Breast epithelium (tissue), 4 donors: ENCODE measurements at regions not wholly inside any gene's neighbourhood (a gene's known extent, or its start where the extent isn't known, plus 50 kb on each side); places are given as distances from the start of the nearest gene placed in this dataset.

Experiments used
- DNase-seq, 2 donors: peaks; one replicate each; pipeline ENCODE4 v3.0.0-alpha.2; 2019; ENCODE audit warnings: low spot score in 2 of 2
- H3K27ac ChIP-seq, 2 donors: fragments of 200-600 bp; sonication (generic) in 1 of 2; one replicate each; pipeline ENCODE4 v1.5.1; 2016 to 2019; ENCODE audit warnings: mild to moderate bottlenecking in 1 of 2
- H3K27me3 ChIP-seq, 2 donors: fragments of 200-600 bp; sonication (generic) in 1 of 2; one replicate each; pipeline versions ENCODE4 v1.5.1 to v1.6.0; 2017 to 2019; ENCODE audit warnings: control low read depth in 1 of 2, mild to moderate bottlenecking in 1 of 2
- H3K36me3 ChIP-seq: fragments of 200-600 bp; one replicate; pipeline ENCODE4 v1.5.1; 2019
- H3K4me1 ChIP-seq, 2 donors: fragments of 200-600 bp; sonication (generic); one replicate each; pipeline ENCODE4 v1.5.1; 2016 to 2019; ENCODE audit warnings: control low read depth in 1 of 2
- H3K4me3 ChIP-seq, 3 donors: fragments of 200-600 bp; sonication (generic); 1 replicate in 2 of 3; 2 replicates in 1 of 3; pipeline ENCODE4 v1.5.1; 2016 to 2019; ENCODE audit warnings: mild to moderate bottlenecking in 3 of 3, moderate library complexity in 2 of 3
- H3K9me3 ChIP-seq, 2 donors: fragments of 200-600 bp; sonication (generic) in 1 of 2; one replicate each; pipeline ENCODE4 v1.5.1; 2016 to 2019; ENCODE audit warnings: control low read depth in 1 of 2
- CTCF ChIP-seq, 3 donors: fragments of 450-650 bp; IDR thresholded peaks; one replicate each; pipeline ENCODE4 v1.5.1; 2016 to 2017; ENCODE audit warnings: antibody characterized with exemption in 3 of 3, mild to moderate bottlenecking in 3 of 3, moderate library complexity in 3 of 3
- POLR2A ChIP-seq: fragments of 450-650 bp; IDR thresholded peaks from one replicate; pipeline ENCODE4 v1.6.1; 2016; ENCODE audit warnings: antibody characterized with exemption, mild to moderate bottlenecking, moderate library complexity
- POLR2AphosphoS5 ChIP-seq, 3 donors: sonication (generic); formaldehyde crosslinking; IDR thresholded peaks; one replicate each; pipeline ENCODE4 v1.6.1; 2017; ENCODE audit warnings: antibody characterized with exemption in 3 of 3
- intact Hi-C: fragments of 100-400 bp; cut with DNase I; formaldehyde crosslinking; loops from one replicate; pipeline ENCODE4 v1.15.1; 2023; ENCODE audit warnings: low total_unique reads

GRCh38 chr6:26199773-26200764 is 112.8 kb downstream of the HFE start:
- Histone ChIP-seq H3K4me3 (peak overlapping the region; percentile 49 to 76 (median 76)), H3K4me1 (no peaks in the 10 kb centered on the region), H3K27me3 (no peaks in the 10 kb centered on the region), H3K9me3 (no peaks in the 10 kb centered on the region), H3K36me3 (no peaks in the 10 kb centered on the region), H3K27ac (peak overlapping the region; percentile 92 to 99)
- no peak for TF ChIP-seq POLR2A
- no peak for TF ChIP-seq POLR2AphosphoS5 (IDR thresholded peaks at IDR 0.05)
- no peak for TF ChIP-seq CTCF (IDR thresholded peaks at IDR 0.05)
- intact Hi-C loops = no loop called here
- DNase-seq = no peak

- Histone ChIP-seq H3K9me3 (no peaks in the 10 kb centered on the region), H3K36me3 (no peaks in the 10 kb centered on the region), H3K27ac (no peak overlapping the region), H3K4me1 (no peaks in the 10 kb centered on the region), H3K27me3 (no peaks in the 10 kb centered on the region), H3K4me3 (no peak overlapping the region)
- no peak for DNase-seq
- TF ChIP-seq CTCF (IDR thresholded peaks at IDR 0.05) (no peak), POLR2AphosphoS5 (IDR thresholded peaks at IDR 0.05) (no peak), POLR2A (no peak)
- intact Hi-C loops = no loop called here
Observed at GRCh38 chr6:26200918-26201721, 113.9 kb downstream of the HFE start.

GRCh38 chr6:26202201-26202611 is 115.0 kb downstream of the HFE start:
- intact Hi-C loops = no loop called here
- no peaks in the 10 kb centered on the region for H3K27me3 ChIP-seq
- TF ChIP-seq CTCF (IDR thresholded peaks at IDR 0.05) (no peak), POLR2AphosphoS5 (IDR thresholded peaks at IDR 0.05) (no peak), POLR2A (no peak)

GRCh38 chr6:26202811-26203583 is 115.8 kb downstream of the HFE start:
- Histone ChIP-seq H3K36me3 (no peaks in the 10 kb centered on the region), H3K27ac (peak overlapping the region in 1 of 2 donors; percentile 99), H3K4me3 (no peak overlapping the region), H3K4me1 (no peaks in the 10 kb centered on the region), H3K9me3 (no peaks in the 10 kb centered on the region), H3K27me3 (no peaks in the 10 kb centered on the region)
- intact Hi-C loops = no loop called here
- TF ChIP-seq CTCF (IDR thresholded peaks at IDR 0.05) (no peak), POLR2AphosphoS5 (IDR thresholded peaks at IDR 0.05) (no peak), POLR2A (no peak)
- DNase-seq = no peak

More at GRCh38 chr6:26202201-26202611, 115.0 kb downstream of the HFE start:
- Histone ChIP-seq H3K4me3 (no peak overlapping the region), H3K27ac (no peak overlapping the region), H3K9me3 (no peaks in the 10 kb centered on the region), H3K4me1 (no peaks in the 10 kb centered on the region), H3K36me3 (no peaks in the 10 kb centered on the region)
- DNase-seq = no peak
